SK-N-SH (cell line): ENCODE measurements at regions not wholly inside any gene's neighbourhood (a gene's known extent, or its start where the extent isn't known, plus 50 kb on each side); places are given as distances from the start of the nearest gene placed in this dataset.

Source experiments
- CTCF ChIA-PET: fragments of 300-600, 350-600 bp; formaldehyde crosslinking; extraction: SDS; loops from one replicate; lab custom pipeline; 2021; lab: Yijun Ruan, JAX
- POLR2A ChIA-PET: fragments of 350-600 bp; sonication (Branson Sonifier 250); formaldehyde crosslinking; extraction: SDS; loops from one replicate; lab custom pipeline; 2020; ENCODE audit warnings: antibody characterized with exemption, inconsistent platforms; lab: Yijun Ruan, JAX
- DNase-seq: peaks from one replicate; pipeline ENCODE4 v3.0.0; 2012
- H2AFZ ChIP-seq: fragments of 200-600 bp; sonication (generic); 2 replicates; pipeline ENCODE4 v1.8.1; 2016; ENCODE audit warnings: antibody characterized with exemption, mild to moderate bottlenecking, low read depth
- H3F3A ChIP-seq: fragments of 200-600 bp; sonication (generic); replicated peaks from 2 replicates; pipeline ENCODE3; 2016; ENCODE audit warnings: antibody characterized with exemption, mild to moderate bottlenecking; ENCODE audit not compliant: insufficient read depth
- H3K27ac ChIP-seq, 2 experiments: fragments of 200-500 bp in 1 of 2; fragments of 200-600 bp in 1 of 2; sonication (Bioruptor generic) in 1 of 2; sonication (generic), shearing (Covaris generic) in 1 of 2; 2 replicates each; pipeline versions ENCODE4 v1.5.1 to v1.6.1; 2014 to 2016; ENCODE audit warnings: low read depth in 2 of 2, inconsistent platforms in 1 of 2, low read length in 1 of 2, mild to moderate bottlenecking in 1 of 2, mixed read lengths in 1 of 2
- H3K27me3 ChIP-seq: fragments of 200-600 bp; sonication (generic), shearing (Covaris generic); 2 replicates; pipeline ENCODE4 v1.6.1; 2016; ENCODE audit warnings: mixed run types; ENCODE audit not compliant: insufficient read depth
- H3K36me3 ChIP-seq, 2 experiments: fragments of 200-500 bp in 1 of 2; fragments of 200-600 bp in 1 of 2; sonication (Bioruptor generic) in 1 of 2; sonication (generic) in 1 of 2; replicated peaks in 1 of 2; 2 replicates each; pipeline versions ENCODE3 to v1.5.1; 2014 to 2016; ENCODE audit warnings: low read length in 1 of 2, mild to moderate bottlenecking in 1 of 2; ENCODE audit not compliant: insufficient read depth in 2 of 2, control insufficient read depth in 1 of 2
- H3K4me1 ChIP-seq, 2 experiments: fragments of 200-500 bp in 1 of 2; fragments of 200-600 bp in 1 of 2; sonication (Bioruptor generic) in 1 of 2; sonication (generic), shearing (Covaris generic) in 1 of 2; 2 replicates each; pipeline versions ENCODE4 v1.5.1 to v1.6.1; 2014 to 2016; ENCODE audit warnings: low read depth in 1 of 2, low read length in 1 of 2, mixed run types in 1 of 2; ENCODE audit not compliant: insufficient read depth in 2 of 2, control insufficient read depth in 1 of 2
- H3K4me2 ChIP-seq: fragments of 200-600 bp; sonication (generic), shearing (Covaris generic); 2 replicates; pipeline ENCODE4 v1.6.1; 2017; ENCODE audit warnings: mixed run types
- H3K4me3 ChIP-seq, 2 experiments: fragments of 200-500 bp in 1 of 2; fragments of 200-600 bp in 1 of 2; sonication (Bioruptor generic) in 1 of 2; sonication (generic), shearing (Covaris generic) in 1 of 2; 2 replicates each; pipeline versions ENCODE4 v1.5.1 to v1.8.1; 2014 to 2016; ENCODE audit warnings: low read depth in 2 of 2, inconsistent platforms in 1 of 2, low read length in 1 of 2, mild to moderate bottlenecking in 1 of 2, mixed read lengths in 1 of 2, moderate library complexity in 1 of 2
- H3K79me2 ChIP-seq: fragments of 200-600 bp; sonication (generic); 2 replicates; pipeline ENCODE4 v1.8.1; 2017; ENCODE audit warnings: mild to moderate bottlenecking; ENCODE audit not compliant: insufficient read depth
- H3K9ac ChIP-seq: fragments of 200-600 bp; sonication (generic); 2 replicates; pipeline ENCODE4 v1.6.1; 2017; ENCODE audit warnings: mixed run types
- H3K9me2 ChIP-seq: fragments of 200-600 bp; sonication (generic); 2 replicates; pipeline ENCODE4 v1.6.1; 2017; ENCODE audit warnings: mixed run types
- H3K9me3 ChIP-seq: fragments of 200-600 bp; sonication (generic); 2 replicates; pipeline ENCODE4 v1.6.1; 2017; ENCODE audit warnings: mixed run types, mild to moderate bottlenecking, moderate library complexity
- H4K20me1 ChIP-seq: fragments of 200-600 bp; sonication (generic); 2 replicates; pipeline ENCODE4 v1.6.1; 2017; ENCODE audit warnings: mild to moderate bottlenecking, mixed run types; ENCODE audit not compliant: insufficient read depth
- CTCF ChIP-seq: fragments of 200-600 bp; sonication (generic); IDR thresholded peaks from 2 replicates; pipeline ENCODE4 v1.6.1; 2017; ENCODE audit warnings: antibody characterized with exemption, mild to moderate bottlenecking, moderate library complexity
- ELF1 ChIP-seq: IDR thresholded peaks from 2 replicates; pipeline ENCODE4 v1.4.0; 2012
- EP300 ChIP-seq, 2 experiments: IDR thresholded peaks; 2 replicates each; pipeline versions ENCODE4 v1.4.0 to v1.6.1; 2012; ENCODE audit warnings: borderline replicate concordance in 1 of 2, low read depth in 1 of 2, low read length in 1 of 2
- FOSL2 ChIP-seq: IDR thresholded peaks from 2 replicates; pipeline ENCODE4 v1.4.0; 2012; ENCODE audit warnings: low read depth, mild to moderate bottlenecking, moderate library complexity, borderline replicate concordance
- FOXJ3 ChIP-seq: sonication (generic); formaldehyde crosslinking; IDR thresholded peaks from 2 replicates; pipeline ENCODE4 v1.5.1; 2020; ENCODE audit warnings: mild to moderate bottlenecking, missing genetic modification reagents
- FOXM1 ChIP-seq: IDR thresholded peaks from 2 replicates; pipeline ENCODE4 v1.4.0; 2012; ENCODE audit warnings: low read depth, mild to moderate bottlenecking
- GABPA ChIP-seq: IDR thresholded peaks from 2 replicates; pipeline ENCODE4 v1.4.0; 2012; ENCODE audit warnings: low read depth, mild to moderate bottlenecking
- MAX ChIP-seq: IDR thresholded peaks from 2 replicates; pipeline ENCODE4 v1.4.0; 2012; ENCODE audit warnings: low read depth
- MEF2A ChIP-seq: IDR thresholded peaks from 2 replicates; pipeline ENCODE4 v1.4.0; 2012; ENCODE audit warnings: low read depth, borderline replicate concordance
- MXI1 ChIP-seq: IDR thresholded peaks from 2 replicates; pipeline ENCODE4 v1.6.1; 2012; ENCODE audit warnings: mild to moderate bottlenecking, low read depth, low read length, improper control_type of control experiment
- NFIC ChIP-seq: IDR thresholded peaks from 2 replicates; pipeline ENCODE4 v1.4.0; 2012; ENCODE audit warnings: borderline replicate concordance
- NRF1 ChIP-seq: IDR thresholded peaks from 2 replicates; pipeline ENCODE4 v1.6.1; 2012; ENCODE audit warnings: low read depth, mild to moderate bottlenecking, low read length
- POLR2AphosphoS5 ChIP-seq: IDR thresholded peaks from 2 replicates; pipeline ENCODE4 v1.6.1; 2012; ENCODE audit warnings: low read depth, low read length
- RAD21 ChIP-seq: IDR thresholded peaks from 2 replicates; pipeline ENCODE4 v1.6.1; 2012; ENCODE audit warnings: mild to moderate bottlenecking, low read length
- RCOR1 ChIP-seq: fragments of 150-350 bp; IDR thresholded peaks from 2 replicates; pipeline ENCODE4 v1.6.1; 2017; ENCODE audit warnings: antibody characterized with exemption, low read length
- RXRA ChIP-seq: IDR thresholded peaks from 2 replicates; pipeline ENCODE4 v1.4.0; 2012; ENCODE audit warnings: low read depth, mild to moderate bottlenecking, borderline replicate concordance
- TCF12 ChIP-seq: IDR thresholded peaks from 2 replicates; pipeline ENCODE4 v1.4.0; 2012
- TEAD4 ChIP-seq: IDR thresholded peaks from 2 replicates; pipeline ENCODE4 v1.4.0; 2012; ENCODE audit warnings: mild to moderate bottlenecking, borderline replicate concordance; ENCODE audit not compliant: insufficient read depth
- USF1 ChIP-seq: IDR thresholded peaks from 2 replicates; pipeline ENCODE4 v1.4.0; 2012; ENCODE audit warnings: low read depth, borderline replicate concordance
- USF2 ChIP-seq: fragments of 150-350 bp; IDR thresholded peaks from 2 replicates; pipeline ENCODE4 v1.6.1; 2017; ENCODE audit warnings: antibody characterized with exemption, low read length, low read depth, borderline replicate concordance
- YY1 ChIP-seq: IDR thresholded peaks from 2 replicates; pipeline ENCODE4 v1.4.0; 2012; ENCODE audit warnings: low read depth, mild to moderate bottlenecking
- WGBS: methylation state at CpG from one replicate; pipeline ENCODE4 v1.1.6; 2017; ENCODE audit warnings: low lambda C conversion rate; 5-methylcytosine and 5-hydroxymethylcytosine counted together

- no peak for TF ChIP-seq EP300 (IDR thresholded peaks at IDR 0.05; ENCODE audit: borderline replicate concordance in 1 of 2, low read depth in 1 of 2, low read length in 1 of 2)
- no peak for TF ChIP-seq MEF2A
- no peak for TF ChIP-seq CTCF
- no peak for TF ChIP-seq POLR2AphosphoS5
- no peak for TF ChIP-seq USF1
- no peak for TF ChIP-seq RXRA
- no peak for TF ChIP-seq MAX
- no peak for TF ChIP-seq RAD21
- TF ChIP-seq TCF12 = no peak
- TF ChIP-seq USF2 = no peak
- no peak for TF ChIP-seq TEAD4
- no peak for TF ChIP-seq NFIC
- TF ChIP-seq FOXJ3 (CRISPR knock-in tag) = no peak
- TF ChIP-seq ELF1 = no peak
- no peak overlapping the region for H3K4me3 ChIP-seq
- CTCF ChIA-PET = interaction anchor here (0.7 kb wide), 1 partner anchor 88 kb away, joined by 3 read pairs; no protein-coding TSS in a partner anchor
- DNase-seq = no peak
- H4K20me1 ChIP-seq = no peaks in the 10 kb centered on the region
- H2AFZ ChIP-seq = no peak overlapping the region
- H3K27me3 ChIP-seq = no peaks in the 10 kb centered on the region
- H3K9me3 ChIP-seq = no peaks in the 10 kb centered on the region
- POLR2A ChIA-PET = no interaction called here
- H3K9ac ChIP-seq = no peak overlapping the region
- no peaks in the 10 kb centered on the region for H3K9me2 ChIP-seq
- no peaks in the 10 kb centered on the region for H3K79me2 ChIP-seq
- peak overlapping the region in 1 of 2 experiments; percentile 30; a peak in 2 of 4 replicates for H3K27ac ChIP-seq
- peaks cover 18 to 33% of the 10 kb centered on the region in 2 experiments; a peak in 3 of 4 replicates for H3K4me1 ChIP-seq
- H3F3A ChIP-seq = peaks cover 16% of the 10 kb centered on the region
- 92% methylated on average over 2 of the region's 2 CpGs for WGBS
- H3K36me3 ChIP-seq = no peaks in the 10 kb centered on the region
- H3K4me2 ChIP-seq = no peak overlapping the region
Measured at GRCh38 chr3:177930771-177931170, 605.5 kb upstream of the KCNMB2 start.

- Histone ChIP-seq H3K4me2 (no peak overlapping the region), H3K4me3 (no peak overlapping the region), H3K27me3 (no peaks in the 10 kb centered on the region), H3K9me3 (no peaks in the 10 kb centered on the region), H3K9me2 (no peaks in the 10 kb centered on the region), H4K20me1 (no peaks in the 10 kb centered on the region), H3K4me1 (peaks cover 18 to 33% of the 10 kb centered on the region in 2 experiments; a peak in 3 of 4 replicates), H2AFZ (no peak overlapping the region), H3F3A (peaks cover 16% of the 10 kb centered on the region), H3K36me3 (no peaks in the 10 kb centered on the region), H3K9ac (no peak overlapping the region), H3K79me2 (no peaks in the 10 kb centered on the region), H3K27ac (peak overlapping the region in 1 of 2 experiments; percentile 30; a peak in 3 of 4 replicates)
- 42% methylated on average over 2 of the region's 2 CpGs for WGBS
- DNase-seq = no peak
- POLR2A ChIA-PET = no interaction called here
- CTCF ChIA-PET = no interaction called here
- TF ChIP-seq FOXJ3 (CRISPR knock-in tag) = no peak
- TF ChIP-seq NFIC = peak; percentile 79
- peak in 1 of 2 experiments; percentile 30; a peak in 1 of 4 replicates for TF ChIP-seq EP300 (IDR thresholded peaks at IDR 0.05; ENCODE audit: borderline replicate concordance in 1 of 2, low read depth in 1 of 2, low read length in 1 of 2)
- 0 out of 2 replicates have a peak, but pooled peaks have one; percentile 19 for TF ChIP-seq FOXM1
- TF ChIP-seq MEF2A = peak; percentile 67; the same call in 1 of the 2 replicates
- TF ChIP-seq POLR2AphosphoS5 = no peak
- TF ChIP-seq RCOR1 = no peak
- TF ChIP-seq FOSL2 = peak; percentile 47
- TF ChIP-seq NRF1 = no peak
- TF ChIP-seq GABPA = no peak
- TF ChIP-seq TCF12 = peak; percentile 64; the same call in 1 of the 2 replicates
- no peak for TF ChIP-seq USF1
- TF ChIP-seq MXI1 = no peak
- no peak for TF ChIP-seq YY1
Measured at GRCh38 chr3:177931346-177931745, 604.9 kb upstream of the KCNMB2 start.
